MCF 10A (cell line): ENCODE measurements at regions not wholly inside any gene's neighbourhood (a gene's known extent, or its start where the extent isn't known, plus 50 kb on each side); places are given as distances from the start of the nearest gene placed in this dataset.

Source experiments
- BruUV-seq: library from RNA; stranded (reverse); fragments of 400-500 nt; replicated peaks from 2 replicates; lab custom pipeline; 2021; lab: Mats Ljungman, UMichigan
- CTCF ChIA-PET: fragments of 300-600 bp; sonication (Branson Sonifier 250); formaldehyde crosslinking; extraction: SDS; loops from one replicate; lab custom pipeline; 2021; ENCODE audit warnings: antibody characterized with exemption, inconsistent platforms; lab: Yijun Ruan, JAX
- POLR2A ChIA-PET: fragments of 300-600, 350-650 bp; sonication (Branson Sonifier 250); formaldehyde crosslinking; extraction: SDS; loops from one replicate; lab custom pipeline; 2020; ENCODE audit warnings: antibody characterized with exemption, inconsistent platforms; lab: Yijun Ruan, JAX
- DNase-seq: peaks from one replicate; pipeline ENCODE4 v3.0.0-alpha.2; 2018; ENCODE audit not compliant: unreplicated experiment
- H3K27ac Mint-ChIP-seq: one replicate; pipeline ENCODE4 v1.8.0; 2022; ENCODE audit warnings: mild to moderate bottlenecking, low read depth, mixed read lengths; ENCODE audit not compliant: unreplicated experiment
- H3K27me3 Mint-ChIP-seq: one replicate; pipeline ENCODE4 v1.8.0; 2022; ENCODE audit warnings: mixed read lengths; ENCODE audit not compliant: insufficient read depth, unreplicated experiment
- H3K36me3 Mint-ChIP-seq: one replicate; pipeline ENCODE4 v1.8.0; 2022; ENCODE audit warnings: mild to moderate bottlenecking, moderate library complexity, mixed read lengths; ENCODE audit not compliant: insufficient read depth, unreplicated experiment
- H3K4me1 Mint-ChIP-seq: one replicate; pipeline ENCODE4 v1.8.0; 2022; ENCODE audit warnings: mixed read lengths; ENCODE audit not compliant: insufficient read depth, unreplicated experiment
- H3K4me3 Mint-ChIP-seq: one replicate; pipeline ENCODE4 v1.8.0; 2022; ENCODE audit warnings: mild to moderate bottlenecking, moderate library complexity, mixed read lengths; ENCODE audit not compliant: unreplicated experiment
- H3K9me3 Mint-ChIP-seq: one replicate; pipeline ENCODE4 v1.8.0; 2022; ENCODE audit warnings: mixed read lengths; ENCODE audit not compliant: unreplicated experiment
- intact Hi-C: fragments of 100-400 bp; cut with micrococcal nuclease; formaldehyde crosslinking; loops from 2 replicates; pipeline ENCODE4 v1.14.1; 2022
- TF ChIP-seq, protein P1 (sequence below): fragments of 200-600 bp; IDR thresholded peaks from one replicate; pipeline ENCODE4 v1.8.0; 2022; ENCODE audit warnings: antibody characterized with exemption, mild to moderate bottlenecking; ENCODE audit not compliant: unreplicated experiment

DNA sequence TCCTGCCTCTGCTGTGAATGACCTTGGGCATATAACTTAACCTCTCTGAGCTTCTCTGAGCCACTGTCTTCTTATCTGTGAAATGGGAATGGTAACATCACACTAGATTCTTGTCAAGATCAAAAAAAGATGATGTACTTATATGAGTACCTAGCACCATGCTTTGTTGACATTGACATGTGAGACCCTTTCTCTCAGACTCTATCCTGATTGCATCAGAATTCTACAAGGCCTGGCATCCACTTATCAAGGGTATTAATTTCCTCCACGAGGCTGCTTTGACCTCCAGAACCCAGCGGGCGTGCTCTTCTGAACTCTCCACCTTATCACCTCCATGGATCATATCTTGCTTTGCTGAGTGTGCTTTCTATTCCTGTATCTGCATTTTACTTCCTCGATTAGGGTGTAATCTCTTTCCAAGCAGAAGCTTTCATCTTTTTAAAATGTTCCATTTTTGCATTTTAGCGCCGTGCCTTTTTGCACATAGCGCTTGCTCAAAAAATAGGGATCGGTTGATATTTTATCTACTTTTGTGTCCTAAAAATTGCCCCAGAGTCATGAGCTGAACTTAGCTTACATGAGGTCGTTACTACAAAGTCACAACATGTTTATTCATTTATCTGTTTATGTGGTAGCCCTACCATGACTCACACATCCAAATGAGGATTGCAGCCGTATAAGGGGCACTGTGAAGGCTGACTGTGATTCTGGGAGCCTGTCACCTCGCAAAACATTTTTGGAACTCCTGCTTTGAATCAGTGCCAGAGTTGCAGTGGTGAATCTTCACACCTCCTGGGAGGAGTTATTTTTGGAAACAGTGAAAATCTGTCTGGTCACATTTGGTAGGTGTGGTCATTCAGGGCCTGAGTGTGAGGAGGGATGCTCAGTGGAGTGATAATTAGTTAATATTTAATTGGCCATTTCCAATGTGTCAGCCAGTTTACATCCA, 63.2 kb downstream of the IER5 start:
- no peak overlapping the region for H3K4me3 Mint-ChIP-seq
- H3K27me3 Mint-ChIP-seq = no peaks in the 10 kb centered on the region
- intact Hi-C loops = no loop called here
- peaks cover 33% of the 10 kb centered on the region for H3K4me1 Mint-ChIP-seq
- TF ChIP-seq, protein P1, sequence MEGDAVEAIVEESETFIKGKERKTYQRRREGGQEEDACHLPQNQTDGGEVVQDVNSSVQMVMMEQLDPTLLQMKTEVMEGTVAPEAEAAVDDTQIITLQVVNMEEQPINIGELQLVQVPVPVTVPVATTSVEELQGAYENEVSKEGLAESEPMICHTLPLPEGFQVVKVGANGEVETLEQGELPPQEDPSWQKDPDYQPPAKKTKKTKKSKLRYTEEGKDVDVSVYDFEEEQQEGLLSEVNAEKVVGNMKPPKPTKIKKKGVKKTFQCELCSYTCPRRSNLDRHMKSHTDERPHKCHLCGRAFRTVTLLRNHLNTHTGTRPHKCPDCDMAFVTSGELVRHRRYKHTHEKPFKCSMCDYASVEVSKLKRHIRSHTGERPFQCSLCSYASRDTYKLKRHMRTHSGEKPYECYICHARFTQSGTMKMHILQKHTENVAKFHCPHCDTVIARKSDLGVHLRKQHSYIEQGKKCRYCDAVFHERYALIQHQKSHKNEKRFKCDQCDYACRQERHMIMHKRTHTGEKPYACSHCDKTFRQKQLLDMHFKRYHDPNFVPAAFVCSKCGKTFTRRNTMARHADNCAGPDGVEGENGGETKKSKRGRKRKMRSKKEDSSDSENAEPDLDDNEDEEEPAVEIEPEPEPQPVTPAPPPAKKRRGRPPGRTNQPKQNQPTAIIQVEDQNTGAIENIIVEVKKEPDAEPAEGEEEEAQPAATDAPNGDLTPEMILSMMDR = no peak
- BruUV-seq = no TSS peak
- no peaks in the 10 kb centered on the region for H3K9me3 Mint-ChIP-seq
- no peak overlapping the region for H3K27ac Mint-ChIP-seq
- no peaks in the 10 kb centered on the region for H3K36me3 Mint-ChIP-seq
- DNase-seq = peak; percentile 25
- CTCF ChIA-PET = interaction anchor here (0.6 to 5.8 kb wide), 9 partner anchors 9 to 519 kb away, joined by 3 to 45 read pairs (median 4); no protein-coding TSS in a partner anchor
- POLR2A ChIA-PET = interaction anchor here (1.2 to 24.8 kb wide), 4 partner anchors 10 to 107 kb away, joined by 3 to 1402 read pairs (median 5); partner anchors contain the start of gene IER5

DNA sequence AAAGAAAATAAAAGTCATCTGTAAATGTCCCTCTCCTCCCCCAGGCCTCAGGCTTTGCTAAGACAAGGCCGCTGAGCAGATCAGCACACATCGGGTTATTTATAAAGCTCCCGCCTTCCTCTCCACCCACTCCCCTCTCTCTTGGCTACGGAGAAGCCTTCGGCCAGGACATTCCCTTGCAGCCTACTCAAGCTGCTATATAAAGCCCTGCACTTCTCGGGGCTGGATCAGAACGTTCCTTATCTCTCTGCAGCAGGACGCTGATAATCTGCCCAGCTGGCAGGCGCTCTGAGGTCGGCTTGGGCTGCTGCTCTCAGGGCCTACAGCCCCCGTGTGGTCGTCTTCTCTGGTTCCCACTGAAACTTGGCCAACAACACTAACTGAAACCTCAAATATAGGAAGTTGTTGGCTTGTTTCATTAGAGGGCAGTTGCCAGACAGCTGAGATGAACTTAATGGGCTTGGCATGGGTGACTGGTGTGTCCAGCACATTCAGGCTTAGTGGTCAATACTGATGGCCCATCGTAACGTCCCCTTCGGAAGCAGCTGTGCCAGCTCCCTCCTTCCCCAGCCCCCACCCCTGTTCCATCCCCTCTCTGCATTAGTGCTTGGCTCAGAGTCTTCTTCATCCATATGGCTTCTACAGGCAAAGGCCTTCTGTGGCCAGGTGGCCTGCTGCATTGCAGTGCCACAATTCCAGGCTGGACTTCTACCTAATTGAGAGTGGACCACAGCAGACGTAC, 64.6 kb downstream of the IER5 start:
- H3K36me3 Mint-ChIP-seq = no peaks in the 10 kb centered on the region
- BruUV-seq = no TSS peak
- H3K9me3 Mint-ChIP-seq = no peaks in the 10 kb centered on the region
- DNase-seq = peak; percentile 28
- peaks cover 33% of the 10 kb centered on the region for H3K4me1 Mint-ChIP-seq
- no peak overlapping the region for H3K27ac Mint-ChIP-seq
- ChIA-PET CTCF (interaction anchor here (0.5 to 5.8 kb wide), 12 partner anchors 10 to 1592 kb away, joined by 3 to 45 read pairs (median 4); no protein-coding TSS in a partner anchor), POLR2A (interaction anchor here (1.2 to 24.8 kb wide), 4 partner anchors 10 to 130 kb away, joined by 3 to 1402 read pairs (median 6); partner anchors contain the start of gene IER5)
- intact Hi-C loops = no loop called here
- no peak overlapping the region for H3K4me3 Mint-ChIP-seq
- no peaks in the 10 kb centered on the region for H3K27me3 Mint-ChIP-seq
- TF ChIP-seq, protein P1 = no peak

GRCh38 chr1:181153634-181153961, 65.1 kb downstream of the IER5 start:
- intact Hi-C loops = no loop called here
- CTCF ChIA-PET = interaction anchor here (0.6 to 5.8 kb wide), 6 partner anchors 11 to 39 kb away, joined by 3 to 45 read pairs (median 4); no protein-coding TSS in a partner anchor
- H3K27ac Mint-ChIP-seq = no peak overlapping the region

More at GRCh38 chr1:181153634-181153961, 65.1 kb downstream of the IER5 start:
- DNase-seq = no peak
- no peaks in the 10 kb centered on the region for H3K27me3 Mint-ChIP-seq
- TF ChIP-seq, protein P1 = no peak
- H3K4me3 Mint-ChIP-seq = no peak overlapping the region
- POLR2A ChIA-PET = interaction anchor here (1.2 to 24.8 kb wide), 3 partner anchors 10 to 130 kb away, joined by 3 to 1402 read pairs (median 6); partner anchors contain the start of gene IER5
- no peaks in the 10 kb centered on the region for H3K9me3 Mint-ChIP-seq
- H3K36me3 Mint-ChIP-seq = no peaks in the 10 kb centered on the region
- peaks cover 36% of the 10 kb centered on the region for H3K4me1 Mint-ChIP-seq
- no TSS peak for BruUV-seq
